GM12891 (cell line): ENCODE measurements at regions not wholly inside any gene's neighbourhood (a gene's known extent, or its start where the extent isn't known, plus 50 kb on each side); places are given as distances from the start of the nearest gene placed in this dataset.

ENCODE experiments used
- DNase-seq: peaks from one replicate; pipeline ENCODE4 v3.0.0; 2011; ENCODE audit warnings: low spot score; ENCODE audit not compliant: insufficient read length
- FAIRE-seq: peaks from 2 replicates; lab custom pipeline; 2011; peaks lifted over from hg19 to GRCh38; lab: Jason Lieb, UNC
- PAX5 ChIP-seq: IDR thresholded peaks from 2 replicates; pipeline ENCODE4 v1.6.1; 2011; ENCODE audit warnings: low read length, moderate library complexity, mild to moderate bottlenecking; ENCODE audit not compliant: insufficient read depth, severe bottlenecking
- POLR2A ChIP-seq: IDR thresholded peaks from 2 replicates; pipeline ENCODE4 v1.6.1; 2011; ENCODE audit warnings: low read depth, low read length, control low read depth
- POLR2AphosphoS5 ChIP-seq: IDR thresholded peaks from 2 replicates; pipeline ENCODE4 v1.6.1; 2011; ENCODE audit warnings: low read depth, low read length, control low read depth
- POU2F2 ChIP-seq: IDR thresholded peaks from 2 replicates; pipeline ENCODE4 v1.6.1; 2011; ENCODE audit warnings: low read depth, mild to moderate bottlenecking, control low read depth, low read length, moderate library complexity
- SPI1 ChIP-seq: IDR thresholded peaks from 2 replicates; pipeline ENCODE4 v1.6.1; 2011; ENCODE audit warnings: low read depth, low read length, control low read depth
- TAF1 ChIP-seq: IDR thresholded peaks from 2 replicates; pipeline ENCODE4 v1.6.1; 2011; ENCODE audit warnings: low read depth, low read length, control low read depth

- DNase-seq (no peak), FAIRE-seq (no peak)
- no peak for TF ChIP-seq SPI1
- TF ChIP-seq POU2F2: no peak
- no peak for TF ChIP-seq PAX5
- no peak for TF ChIP-seq POLR2AphosphoS5
- no peak for TF ChIP-seq POLR2A
- TF ChIP-seq TAF1: no peak
Observed at GRCh38 chr5:168165977-168166376, 125.5 kb upstream of the WWC1 start.

GRCh38 chr5:168167338-168167737, 124.1 kb upstream of the WWC1 start:
- DNase-seq (no peak), FAIRE-seq (no peak)
- TF ChIP-seq TAF1 (no peak), POLR2A (no peak), POU2F2 (no peak), POLR2AphosphoS5 (no peak), SPI1 (no peak), PAX5 (no peak)

- TF ChIP-seq POLR2AphosphoS5 (no peak), PAX5 (no peak), TAF1 (no peak), POLR2A (no peak), POU2F2 (no peak), SPI1 (no peak)
- FAIRE-seq (no peak), DNase-seq (no peak)
Observed at GRCh38 chr5:168168978-168169698, 122.3 kb upstream of the WWC1 start.

- no peak for DNase-seq
- no peak for FAIRE-seq
- TF ChIP-seq PAX5 (no peak), POLR2A (no peak), SPI1 (no peak), POU2F2 (no peak), POLR2AphosphoS5 (no peak), TAF1 (no peak)
Observed at GRCh38 chr5:168169791-168170190, 121.7 kb upstream of the WWC1 start.

- FAIRE-seq (no peak), DNase-seq (no peak)
- no peak for TF ChIP-seq TAF1
- TF ChIP-seq POLR2AphosphoS5: no peak
- no peak for TF ChIP-seq SPI1
- no peak for TF ChIP-seq POU2F2
- TF ChIP-seq PAX5: no peak
- TF ChIP-seq POLR2A: no peak
Observed at GRCh38 chr5:168171901-168172759, 119.3 kb upstream of the WWC1 start.

- FAIRE-seq (no peak), DNase-seq (no peak)
- no peak for TF ChIP-seq SPI1
- TF ChIP-seq TAF1: no peak
- no peak for TF ChIP-seq POLR2A
- no peak for TF ChIP-seq POLR2AphosphoS5
Observed at GRCh38 chr5:168172760-168173223, 118.7 kb upstream of the WWC1 start.

- FAIRE-seq (peak; percentile 70), DNase-seq (no peak)
- no peak for TF ChIP-seq POLR2A
- TF ChIP-seq POU2F2: no peak
- TF ChIP-seq PAX5: no peak
- no peak for TF ChIP-seq SPI1
- no peak for TF ChIP-seq TAF1
- TF ChIP-seq POLR2AphosphoS5: no peak
Observed at GRCh38 chr5:168174376-168174775, 117.1 kb upstream of the WWC1 start.

GRCh38 chr5:168176251-168176650, 115.2 kb upstream of the WWC1 start:
- FAIRE-seq: no peak
- TF ChIP-seq PAX5: no peak
- TF ChIP-seq TAF1: no peak
- no peak for TF ChIP-seq POLR2AphosphoS5
- no peak for TF ChIP-seq POLR2A
- peak; percentile 65 for TF ChIP-seq SPI1
- no peak for TF ChIP-seq POU2F2
- DNase-seq: no peak

GRCh38 chr5:168176941-168177340, 114.5 kb upstream of the WWC1 start:
- TF ChIP-seq POU2F2 (no peak), TAF1 (no peak), POLR2AphosphoS5 (no peak), PAX5 (no peak), SPI1 (no peak), POLR2A (no peak)
- FAIRE-seq: no peak
- DNase-seq: no peak
